T-cell (primary cell): ENCODE measurements at regions not wholly inside any gene's neighbourhood (a gene's known extent, or its start where the extent isn't known, plus 50 kb on each side); places are given as distances from the start of the nearest gene placed in this dataset.

Experiments used
- ATAC-seq, 4 experiments: fragments of 200-7000 bp in 3 of 4; fragments of 150-1000 bp in 1 of 4; cut with Tn5 transposase; replicated peaks in 1 of 4; 1 replicate in 3 of 4; 2 replicates in 1 of 4; pipeline ENCODE4 v1.10.0; 2021; ENCODE audit warnings: moderate library complexity in 3 of 4, mild to moderate bottlenecking in 2 of 4, moderate number of reproducible peaks in 1 of 4
- CTCF ChIA-PET, 2 donors: fragments of 300-600 bp; sonication (Branson Sonifier 250); formaldehyde crosslinking; loops; one replicate each; lab custom pipeline; 2022; ENCODE audit warnings: antibody characterized with exemption in 2 of 2; lab: Charles Lee
- POLR2A ChIA-PET, 2 donors: fragments of 300-600 bp; sonication (Branson Sonifier 250); formaldehyde crosslinking; loops; one replicate each; lab custom pipeline; 2022; ENCODE audit warnings: antibody characterized with exemption in 2 of 2; lab: Charles Lee
- DNase-seq, 35 experiments: peaks; one replicate each; pipeline versions ENCODE4 v3.0.0 to v3.0.0-alpha.2; 2013 to 2023
- H3K27ac ChIP-seq: one replicate; pipeline ENCODE4 v1.5.1; 2013; ENCODE audit warnings: low read length
- H3K27me3 ChIP-seq, 2 experiments: replicated peaks in 1 of 2; 1 replicate in 1 of 2; 2 replicates in 1 of 2; pipeline versions ENCODE4 v1.6.1 to v1.7.0; 2013; ENCODE audit warnings: low read length in 1 of 2, mixed read lengths in 1 of 2; ENCODE audit not compliant: control insufficient read depth in 2 of 2, insufficient read depth in 2 of 2; ENCODE audit errors: extremely low read depth in 1 of 2
- H3K36me3 ChIP-seq, 2 donors: 1 replicate in 1 of 2; 2 replicates in 1 of 2; pipeline versions ENCODE4 v1.6.1 to v1.7.0; 2013; ENCODE audit warnings: low read length in 1 of 2; ENCODE audit not compliant: control insufficient read depth in 2 of 2, insufficient read depth in 1 of 2; ENCODE audit errors: extremely low read depth in 1 of 2
- H3K4me1 ChIP-seq, 2 experiments: 1 replicate in 1 of 2; 2 replicates in 1 of 2; pipeline versions ENCODE4 v1.6.1 to v1.7.0; 2013; ENCODE audit warnings: low read length in 2 of 2, mixed read lengths in 1 of 2; ENCODE audit not compliant: insufficient read depth in 2 of 2, control insufficient read depth in 1 of 2; ENCODE audit errors: extremely low read depth in 1 of 2
- H3K4me3 ChIP-seq, 2 donors: 1 replicate in 1 of 2; 2 replicates in 1 of 2; pipeline versions ENCODE4 v1.5.1 to v1.7.0; 2013; ENCODE audit warnings: mild to moderate bottlenecking in 2 of 2, low read length in 1 of 2, moderate library complexity in 1 of 2; ENCODE audit not compliant: control insufficient read depth in 1 of 2; ENCODE audit errors: extremely low read depth in 1 of 2
- H3K9me3 ChIP-seq: 2 replicates; pipeline ENCODE4 v1.7.0; 2013
- H3K27ac Mint-ChIP-seq, 2 donors: one replicate each; pipeline ENCODE4 v1.8.0; 2020 to 2021; ENCODE audit warnings: mild to moderate bottlenecking in 2 of 2, mixed read lengths in 2 of 2
- H3K27me3 Mint-ChIP-seq, 2 donors: one replicate each; pipeline ENCODE4 v1.8.0; 2021 to 2022; ENCODE audit warnings: mixed read lengths in 2 of 2
- H3K36me3 Mint-ChIP-seq: one replicate; pipeline ENCODE4 v1.8.0; 2021; ENCODE audit warnings: mixed read lengths
- H3K4me1 Mint-ChIP-seq, 3 donors: one replicate each; pipeline ENCODE4 v1.8.0; 2020 to 2022; ENCODE audit warnings: mixed read lengths in 3 of 3, mild to moderate bottlenecking in 1 of 3
- H3K4me3 Mint-ChIP-seq, 3 donors: one replicate each; pipeline ENCODE4 v1.8.0; 2020 to 2022; ENCODE audit warnings: mild to moderate bottlenecking in 3 of 3, mixed read lengths in 3 of 3, moderate library complexity in 3 of 3
- H3K9me3 Mint-ChIP-seq, 3 donors: one replicate each; pipeline ENCODE4 v1.8.0; 2020 to 2022; ENCODE audit warnings: mixed read lengths in 3 of 3
- WGBS: methylation state at CpG from one replicate; pipeline ENCODE4 v1.1.5; 2013; ENCODE audit warnings: missing lambda C conversion rate; ENCODE audit not compliant: insufficient coverage; 5-methylcytosine and 5-hydroxymethylcytosine counted together

DNA sequence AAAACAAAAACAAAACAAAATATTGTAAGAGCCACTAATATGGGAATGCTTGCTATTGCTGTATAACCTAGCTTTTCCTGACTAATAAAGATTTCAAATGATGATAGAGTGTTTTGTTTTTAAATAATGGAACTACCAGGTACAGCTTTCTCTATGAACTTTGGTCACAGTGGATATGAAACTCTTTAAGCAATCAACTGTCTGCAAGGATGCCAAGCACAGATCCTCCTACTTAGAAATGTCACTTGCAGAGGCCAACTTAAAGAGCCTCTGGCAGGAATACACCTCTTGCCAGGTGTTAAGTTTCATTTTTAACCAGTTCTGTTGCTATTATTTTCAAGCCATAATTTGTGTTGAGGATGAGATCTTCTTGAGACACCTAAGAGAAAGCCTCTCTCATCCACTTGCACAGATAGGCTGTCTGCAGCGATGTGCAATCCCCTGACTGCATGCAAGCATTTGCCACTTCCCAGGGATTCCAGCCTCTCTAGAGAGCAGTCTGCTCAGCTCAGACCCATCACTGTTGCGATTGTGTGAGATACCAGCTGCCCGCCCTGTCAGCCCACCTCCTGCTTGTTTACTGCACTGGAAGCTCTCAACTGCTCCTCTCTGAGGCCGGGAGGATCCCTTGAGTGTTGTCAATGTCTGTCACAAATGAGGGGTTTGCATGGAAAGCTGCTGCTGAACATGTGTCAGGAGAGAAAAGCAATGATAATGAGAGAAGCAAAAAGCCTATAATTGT is 86.1 kb upstream of the SCG2 start:
- Histone ChIP-seq H3K27ac (no peak overlapping the region), H3K27me3 (peaks cover 0 to 8% of the 10 kb centered on the region in 2 experiments), H3K36me3 (no peaks in the 10 kb centered on the region), H3K4me3 (no peak overlapping the region), H3K4me1 (no peaks in the 10 kb centered on the region), H3K9me3 (no peaks in the 10 kb centered on the region)
- Mint-ChIP-seq H3K4me1 (peaks cover 0 to 2% (median 0%) of the 10 kb centered on the region in 3 donors), H3K27ac (no peak overlapping the region), H3K27me3 (peaks cover 5 to 19% of the 10 kb centered on the region in 2 donors), H3K4me3 (no peak overlapping the region), H3K36me3 (no peaks in the 10 kb centered on the region), H3K9me3 (no peaks in the 10 kb centered on the region)
- CTCF ChIA-PET: interaction anchor here in 1 of 2 donors (0.5 kb wide), 1 partner anchor 594 kb away, joined by 3 read pairs; no protein-coding TSS in a partner anchor
- ATAC-seq (no peak), DNase-seq (no peak)
- POLR2A ChIA-PET: interaction anchor here in 1 of 2 donors (0.6 kb wide), 1 partner anchor 754 kb away, joined by 4 read pairs; no protein-coding TSS in a partner anchor
- 54% methylated on average over 3 of the region's 4 CpGs for WGBS

DNA sequence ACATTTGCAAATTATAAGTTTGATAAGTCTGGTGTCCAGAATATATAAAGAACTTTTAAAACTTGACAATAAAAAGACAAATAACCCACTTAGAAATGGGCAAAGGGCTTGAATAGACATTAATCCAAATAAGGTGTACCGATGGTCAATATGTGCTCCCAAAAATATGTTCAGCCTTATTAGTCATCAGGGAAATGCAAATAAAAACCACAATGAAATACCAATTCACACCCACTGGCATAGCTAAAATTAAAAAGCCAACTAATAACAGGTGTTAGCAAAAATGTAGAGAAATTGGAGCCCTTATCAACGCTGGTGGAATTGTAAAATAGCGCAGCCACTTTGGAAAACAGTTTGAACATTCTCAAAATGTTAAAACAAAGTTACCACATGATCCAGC is 79.0 kb upstream of the SCG2 start:
- DNase-seq (no peak), ATAC-seq (no peak)
- Histone ChIP-seq H3K9me3 (no peaks in the 10 kb centered on the region), H3K4me3 (no peak overlapping the region), H3K4me1 (no peaks in the 10 kb centered on the region), H3K36me3 (no peaks in the 10 kb centered on the region), H3K27me3 (no peaks in the 10 kb centered on the region), H3K27ac (no peak overlapping the region)
- Mint-ChIP-seq H3K4me3 (no peak overlapping the region), H3K9me3 (no peaks in the 10 kb centered on the region), H3K4me1 (no peaks in the 10 kb centered on the region), H3K27me3 (peaks cover 5 to 6% of the 10 kb centered on the region in 2 donors), H3K27ac (no peak overlapping the region), H3K36me3 (no peaks in the 10 kb centered on the region)
- ChIA-PET CTCF (no interaction called here), POLR2A (no interaction called here)
- no CpG with 5 or more reads among the region's 3 CpGs for WGBS

DNA sequence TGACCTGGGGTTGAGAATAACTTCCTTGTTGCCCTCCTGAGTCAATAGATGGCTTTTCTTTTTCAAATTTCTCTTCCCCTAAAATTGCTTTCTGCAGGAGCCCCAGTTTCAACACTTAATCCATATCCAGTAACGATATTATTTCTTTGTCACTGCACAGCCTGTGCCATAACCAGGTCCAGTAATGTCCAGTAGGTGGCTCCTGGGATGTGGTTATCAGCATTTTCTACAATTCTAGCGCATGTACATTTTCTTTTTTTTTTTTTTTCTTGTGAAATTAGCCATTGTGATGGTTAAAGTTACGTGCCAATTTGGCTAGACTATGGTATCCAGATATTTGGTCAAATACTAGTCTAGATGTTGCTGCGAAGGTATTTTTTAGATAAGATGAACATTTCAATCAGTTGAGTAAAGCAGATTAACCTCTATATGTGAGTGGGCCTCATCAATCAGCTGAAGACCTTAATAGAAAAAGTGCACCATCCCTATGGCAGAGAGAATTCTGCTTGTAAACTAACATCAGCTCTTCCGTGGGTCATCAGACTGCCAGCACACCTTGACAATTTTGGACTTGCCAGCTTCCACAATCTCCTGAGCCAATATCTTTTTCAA is 72.9 kb upstream of the SCG2 start:
- no peak overlapping the region for H3K4me3 Mint-ChIP-seq
- DNase-seq (no peak), ATAC-seq (no peak)
- ChIA-PET POLR2A (no interaction called here), CTCF (no interaction called here)
- Histone ChIP-seq H3K27ac (no peak overlapping the region), H3K36me3 (no peaks in the 10 kb centered on the region), H3K9me3 (no peaks in the 10 kb centered on the region), H3K4me1 (no peaks in the 10 kb centered on the region), H3K4me3 (no peak overlapping the region), H3K27me3 (peaks cover 0 to 5% of the 10 kb centered on the region in 2 experiments)
- no peak overlapping the region for H3K27ac Mint-ChIP-seq
- peaks cover 7 to 10% of the 10 kb centered on the region in 2 donors for H3K27me3 Mint-ChIP-seq
- H3K4me1 Mint-ChIP-seq: no peaks in the 10 kb centered on the region
- H3K36me3 Mint-ChIP-seq: no peaks in the 10 kb centered on the region
- peaks cover 0 to 7% (median 0%) of the 10 kb centered on the region in 3 donors for H3K9me3 Mint-ChIP-seq
- WGBS: no CpG with 5 or more reads among the region's 5 CpGs

DNA sequence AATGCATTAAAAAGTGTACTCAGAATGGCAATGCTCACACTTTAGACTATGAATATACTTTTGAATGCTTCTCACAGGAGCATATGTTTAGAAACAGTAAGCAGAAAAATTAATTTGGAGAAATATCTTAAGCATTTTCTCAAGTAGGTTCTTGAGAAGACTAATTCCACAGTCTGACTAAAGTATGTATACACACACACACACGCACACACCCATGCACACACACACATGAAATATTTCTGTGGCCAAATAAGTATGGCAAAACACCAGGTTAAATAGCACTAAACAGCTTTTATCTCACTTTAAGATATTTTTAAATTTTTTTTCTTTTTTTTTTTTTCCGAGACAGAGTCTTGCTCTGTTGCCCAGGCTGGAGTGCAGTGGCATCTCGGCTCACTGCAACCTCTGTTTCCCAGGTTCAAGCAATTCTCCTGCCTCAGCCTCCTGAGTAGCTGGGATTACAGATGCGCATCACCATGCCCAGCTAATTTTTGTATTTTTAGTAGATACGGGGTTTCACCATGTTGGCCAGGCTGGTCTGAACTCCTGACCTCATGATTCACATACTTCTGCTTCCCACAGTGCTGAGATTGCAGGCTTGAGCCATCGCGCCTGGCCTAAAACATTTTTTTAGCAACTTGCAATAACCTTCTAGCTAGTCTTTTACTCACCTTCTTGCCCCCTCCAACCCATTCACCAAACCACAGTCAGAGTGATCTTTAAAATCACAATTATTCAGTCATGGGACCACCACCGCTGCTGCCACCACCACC is 67.5 kb upstream of the SCG2 start:
- peaks cover 0 to 7% (median 0%) of the 10 kb centered on the region in 3 donors for H3K9me3 Mint-ChIP-seq
- Histone ChIP-seq H3K4me3 (no peak overlapping the region), H3K27ac (no peak overlapping the region), H3K4me1 (no peaks in the 10 kb centered on the region), H3K36me3 (no peaks in the 10 kb centered on the region), H3K9me3 (no peaks in the 10 kb centered on the region), H3K27me3 (peaks cover 0 to 7% of the 10 kb centered on the region in 2 experiments)
- no peak for DNase-seq
- POLR2A ChIA-PET: no interaction called here
- no peak overlapping the region for H3K27ac Mint-ChIP-seq
- no peaks in the 10 kb centered on the region for H3K36me3 Mint-ChIP-seq
- peaks cover 5 to 7% of the 10 kb centered on the region in 2 donors for H3K27me3 Mint-ChIP-seq
- no peaks in the 10 kb centered on the region for H3K4me1 Mint-ChIP-seq
- no peak overlapping the region for H3K4me3 Mint-ChIP-seq
- CTCF ChIA-PET: interaction anchor here in 1 of 2 donors (0.6 kb wide), 2 partner anchors 637 to 903 kb away, joined by 3 read pairs; no protein-coding TSS in a partner anchor
- ATAC-seq: no peak
- 88% methylated on average over 5 of the region's 8 CpGs for WGBS

DNA sequence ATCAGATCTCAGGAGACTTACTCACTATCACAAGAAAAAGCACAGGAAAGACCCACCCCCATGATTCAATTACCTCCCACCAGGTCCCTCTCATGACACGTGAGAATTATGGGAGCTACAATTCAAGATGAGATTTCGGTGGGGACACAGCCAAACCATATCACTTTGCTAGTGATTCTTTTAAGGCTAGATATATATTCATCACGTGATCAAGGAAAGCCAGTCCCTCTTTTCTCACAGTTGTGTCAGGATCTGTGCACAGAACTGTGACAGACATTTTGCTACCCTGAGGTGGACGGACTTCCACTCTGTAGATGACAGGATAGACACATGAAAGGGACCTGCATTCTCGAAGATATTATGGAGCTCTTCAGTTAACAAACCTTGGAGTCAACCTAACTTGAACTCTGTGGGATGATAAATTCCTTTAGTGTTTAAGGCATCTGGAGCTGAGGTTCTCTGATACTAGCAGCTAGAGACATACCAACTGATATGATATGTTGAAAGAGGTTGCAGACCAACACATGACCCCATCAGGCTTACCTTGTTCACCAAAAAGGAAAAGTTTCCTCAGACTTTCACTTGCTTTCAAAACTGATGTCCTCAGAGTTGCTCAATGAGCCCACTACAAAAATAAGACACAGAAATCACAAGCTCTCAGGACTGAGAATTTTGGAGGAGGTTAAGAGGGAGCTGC is 66.3 kb upstream of the SCG2 start:
- POLR2A ChIA-PET: no interaction called here
- WGBS: 50% methylated on average over 1 of the region's 5 CpGs
- Mint-ChIP-seq H3K9me3 (peaks cover 0 to 7% (median 0%) of the 10 kb centered on the region in 3 donors), H3K27ac (no peak overlapping the region), H3K4me1 (no peaks in the 10 kb centered on the region), H3K4me3 (no peak overlapping the region), H3K36me3 (no peaks in the 10 kb centered on the region), H3K27me3 (peaks cover 5 to 7% of the 10 kb centered on the region in 2 donors)
- CTCF ChIA-PET: interaction anchor here in 1 of 2 donors (0.6 kb wide), 2 partner anchors 17 to 902 kb away, joined by 3 read pairs; no protein-coding TSS in a partner anchor
- no peak for ATAC-seq
- no peak for DNase-seq
- no peaks in the 10 kb centered on the region for H3K4me1 ChIP-seq
- H3K27me3 ChIP-seq: peaks cover 0 to 7% of the 10 kb centered on the region in 2 experiments
- H3K4me3 ChIP-seq: no peak overlapping the region
- H3K9me3 ChIP-seq: no peaks in the 10 kb centered on the region
- no peaks in the 10 kb centered on the region for H3K36me3 ChIP-seq
- H3K27ac ChIP-seq: no peak overlapping the region
